ENCODE measurements at regions not wholly inside any gene's neighbourhood (a gene's known extent, or its start where the extent isn't known, plus 50 kb on each side); places are given as distances from the start of the nearest gene placed in this dataset.

DNA sequence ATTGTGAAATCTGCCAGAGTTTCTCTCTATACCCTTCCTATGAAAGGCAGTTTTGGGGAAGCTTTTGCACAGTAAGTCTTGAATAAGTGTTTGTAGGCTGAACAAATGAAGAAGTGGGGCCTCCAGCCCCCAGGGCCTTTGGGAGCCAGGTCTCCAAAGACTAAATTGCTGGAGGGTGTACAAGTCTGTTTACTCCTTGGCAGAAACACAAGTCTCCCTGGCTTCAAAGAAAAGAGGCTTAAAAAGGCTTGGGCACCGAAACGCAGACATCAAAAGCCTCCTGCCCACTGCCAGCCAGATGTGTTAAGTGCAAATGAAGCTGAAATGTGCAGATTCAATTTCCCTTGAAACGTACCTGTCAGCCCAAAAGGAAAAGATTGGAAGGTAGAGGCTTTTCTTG, 146.3 kb downstream of the TMEM132E start:
- Mint-ChIP-seq H3K9me3 (ENCODE audit: unreplicated experiment) (peaks cover 11% of the 10 kb centered on the region), H3K4me3 (ENCODE audit: unreplicated experiment) (no peak overlapping the region), H3K27me3 (ENCODE audit: unreplicated experiment) (peaks cover 18% of the 10 kb centered on the region), H3K36me3 (ENCODE audit: unreplicated experiment) (no peaks in the 10 kb centered on the region), H3K27ac (ENCODE audit: unreplicated experiment) (peak overlapping the region; percentile 42), H3K4me1 (ENCODE audit: low read depth, unreplicated experiment) (peaks cover 35% of the 10 kb centered on the region)
- DNase-seq: no peak
- TF ChIP-seq, protein P1, sequence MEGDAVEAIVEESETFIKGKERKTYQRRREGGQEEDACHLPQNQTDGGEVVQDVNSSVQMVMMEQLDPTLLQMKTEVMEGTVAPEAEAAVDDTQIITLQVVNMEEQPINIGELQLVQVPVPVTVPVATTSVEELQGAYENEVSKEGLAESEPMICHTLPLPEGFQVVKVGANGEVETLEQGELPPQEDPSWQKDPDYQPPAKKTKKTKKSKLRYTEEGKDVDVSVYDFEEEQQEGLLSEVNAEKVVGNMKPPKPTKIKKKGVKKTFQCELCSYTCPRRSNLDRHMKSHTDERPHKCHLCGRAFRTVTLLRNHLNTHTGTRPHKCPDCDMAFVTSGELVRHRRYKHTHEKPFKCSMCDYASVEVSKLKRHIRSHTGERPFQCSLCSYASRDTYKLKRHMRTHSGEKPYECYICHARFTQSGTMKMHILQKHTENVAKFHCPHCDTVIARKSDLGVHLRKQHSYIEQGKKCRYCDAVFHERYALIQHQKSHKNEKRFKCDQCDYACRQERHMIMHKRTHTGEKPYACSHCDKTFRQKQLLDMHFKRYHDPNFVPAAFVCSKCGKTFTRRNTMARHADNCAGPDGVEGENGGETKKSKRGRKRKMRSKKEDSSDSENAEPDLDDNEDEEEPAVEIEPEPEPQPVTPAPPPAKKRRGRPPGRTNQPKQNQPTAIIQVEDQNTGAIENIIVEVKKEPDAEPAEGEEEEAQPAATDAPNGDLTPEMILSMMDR (IDR thresholded peaks at IDR 0.05; ENCODE audit: partially characterized antibody, unreplicated experiment): no peak

DNA sequence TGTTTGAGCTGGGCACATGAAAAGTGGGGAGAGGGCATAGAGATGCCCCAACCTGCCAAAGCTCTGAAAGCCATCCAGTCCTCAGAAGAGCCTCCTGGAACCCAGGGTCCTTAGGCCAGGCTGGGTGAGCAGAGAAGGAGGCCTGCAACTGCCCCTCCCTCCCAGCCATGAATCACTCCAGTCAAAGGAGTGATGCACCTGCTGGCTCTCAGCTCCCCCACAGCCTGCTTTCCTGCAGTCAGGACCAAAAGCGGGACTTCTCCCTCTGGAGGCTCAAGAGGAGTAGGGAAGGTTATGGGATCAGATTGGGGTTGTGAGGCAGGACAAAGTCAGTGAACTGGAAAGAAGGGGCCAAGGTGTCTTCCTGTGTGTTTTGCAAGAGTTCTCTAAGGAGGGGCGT, 145.6 kb downstream of the TMEM132E start:
- Mint-ChIP-seq H3K4me1 (ENCODE audit: low read depth, unreplicated experiment) (peaks cover 33% of the 10 kb centered on the region), H3K4me3 (ENCODE audit: unreplicated experiment) (peak overlapping the region; percentile 57), H3K27ac (ENCODE audit: unreplicated experiment) (no peak overlapping the region), H3K27me3 (ENCODE audit: unreplicated experiment) (peaks cover 17% of the 10 kb centered on the region), H3K9me3 (ENCODE audit: unreplicated experiment) (peaks cover 8% of the 10 kb centered on the region), H3K36me3 (ENCODE audit: unreplicated experiment) (no peaks in the 10 kb centered on the region)
- no peak for DNase-seq
- TF ChIP-seq, protein P1 (IDR thresholded peaks at IDR 0.05; ENCODE audit: partially characterized antibody, unreplicated experiment): no peak

DNA sequence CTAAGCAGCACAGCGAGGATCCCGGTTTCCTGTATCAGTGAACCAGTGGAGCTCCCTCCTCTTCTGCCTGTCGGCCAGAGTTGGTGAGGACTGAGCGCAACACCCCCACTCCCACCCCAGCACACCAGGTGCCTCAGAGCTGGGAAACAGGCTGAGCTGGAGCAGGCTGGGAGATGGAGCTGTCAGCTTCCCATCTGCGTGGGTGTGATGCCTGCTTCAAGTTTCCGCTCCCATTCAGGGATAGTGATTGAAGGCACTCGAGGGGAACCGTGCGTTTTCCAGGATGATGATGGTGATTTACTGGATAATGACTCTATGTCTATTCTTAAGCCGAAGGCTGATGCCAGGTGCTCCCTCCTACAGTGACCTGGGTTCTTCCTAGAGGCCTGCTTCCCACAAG, 144.5 kb downstream of the TMEM132E start:
- H3K4me1 Mint-ChIP-seq (ENCODE audit: low read depth, unreplicated experiment): peaks cover 26% of the 10 kb centered on the region
- no peak for DNase-seq
- H3K4me3 Mint-ChIP-seq (ENCODE audit: unreplicated experiment): no peak overlapping the region
- no peaks in the 10 kb centered on the region for H3K36me3 Mint-ChIP-seq (ENCODE audit: unreplicated experiment)
- peaks cover 7% of the 10 kb centered on the region for H3K9me3 Mint-ChIP-seq (ENCODE audit: unreplicated experiment)
- peaks cover 15% of the 10 kb centered on the region for H3K27me3 Mint-ChIP-seq (ENCODE audit: unreplicated experiment)
- TF ChIP-seq, protein P1 (IDR thresholded peaks at IDR 0.05; ENCODE audit: partially characterized antibody, unreplicated experiment): no peak
- no peak overlapping the region for H3K27ac Mint-ChIP-seq (ENCODE audit: unreplicated experiment)

DNA sequence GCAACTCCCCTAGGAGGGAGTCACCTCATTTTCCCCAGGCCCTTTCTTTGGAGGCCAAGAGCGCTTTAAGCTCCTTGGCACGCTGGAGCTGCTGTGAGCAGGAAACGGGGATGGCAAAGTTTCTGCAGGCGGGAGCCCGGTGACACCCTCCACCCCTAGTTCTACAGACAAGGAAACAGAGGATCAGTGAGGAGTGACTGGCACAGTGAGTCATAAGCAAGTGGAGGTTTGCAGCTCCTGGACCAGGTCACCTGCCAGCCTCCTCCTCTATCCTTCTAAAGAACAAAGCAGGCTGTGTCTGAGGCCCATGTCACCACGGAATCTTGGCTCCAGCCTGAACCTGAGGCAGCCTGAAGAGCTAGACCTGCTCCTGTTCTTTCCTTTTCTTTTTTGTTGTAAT, 141.9 kb downstream of the TMEM132E start:
- TF ChIP-seq, protein P1 (IDR thresholded peaks at IDR 0.05; ENCODE audit: partially characterized antibody, unreplicated experiment): no peak

DNA sequence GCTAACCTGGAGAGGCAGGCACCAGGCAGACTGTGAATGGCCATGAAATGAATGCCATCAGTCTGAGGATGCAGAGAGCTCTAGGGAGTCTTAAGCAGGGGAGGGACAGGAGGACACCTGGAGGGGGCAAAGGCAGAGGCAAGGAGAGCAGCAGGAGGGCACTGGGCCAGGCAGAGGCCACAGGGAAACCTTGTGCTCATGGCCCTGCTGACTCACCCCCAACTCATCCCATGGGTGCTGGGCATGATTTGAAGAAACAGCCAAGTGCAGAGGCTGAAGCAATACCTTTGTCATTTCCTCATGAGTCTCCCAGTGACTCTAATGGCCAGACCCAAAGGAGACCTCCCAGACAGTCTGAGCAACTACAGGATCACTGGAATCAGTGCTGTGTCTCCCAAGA, 141.4 kb downstream of the TMEM132E start:
- peaks cover 11% of the 10 kb centered on the region for H3K27me3 Mint-ChIP-seq (ENCODE audit: unreplicated experiment)
- H3K36me3 Mint-ChIP-seq (ENCODE audit: unreplicated experiment): no peaks in the 10 kb centered on the region
- no peak overlapping the region for H3K27ac Mint-ChIP-seq (ENCODE audit: unreplicated experiment)
- TF ChIP-seq, protein P1 (IDR thresholded peaks at IDR 0.05; ENCODE audit: partially characterized antibody, unreplicated experiment): no peak
- no peak for DNase-seq
- H3K9me3 Mint-ChIP-seq (ENCODE audit: unreplicated experiment): no peaks in the 10 kb centered on the region
- no peak overlapping the region for H3K4me3 Mint-ChIP-seq (ENCODE audit: unreplicated experiment)
- H3K4me1 Mint-ChIP-seq (ENCODE audit: low read depth, unreplicated experiment): peaks cover 16% of the 10 kb centered on the region

More for the DNA sequence above, 141.9 kb downstream of the TMEM132E start:
- no peak overlapping the region for H3K4me3 Mint-ChIP-seq (ENCODE audit: unreplicated experiment)
- no peaks in the 10 kb centered on the region for H3K36me3 Mint-ChIP-seq (ENCODE audit: unreplicated experiment)
- no peak overlapping the region for H3K27ac Mint-ChIP-seq (ENCODE audit: unreplicated experiment)
- DNase-seq: no peak
- H3K27me3 Mint-ChIP-seq (ENCODE audit: unreplicated experiment): peaks cover 11% of the 10 kb centered on the region
- peaks cover 21% of the 10 kb centered on the region for H3K4me1 Mint-ChIP-seq (ENCODE audit: low read depth, unreplicated experiment)
- H3K9me3 Mint-ChIP-seq (ENCODE audit: unreplicated experiment): peaks cover under 1% of the 10 kb centered on the region

All from glutamatergic neuron (in vitro differentiated cells).